ENCODE measurements at regions not wholly inside any gene's neighbourhood (a gene's known extent, or its start where the extent isn't known, plus 50 kb on each side); places are given as distances from the start of the nearest gene placed in this dataset.

DNA sequence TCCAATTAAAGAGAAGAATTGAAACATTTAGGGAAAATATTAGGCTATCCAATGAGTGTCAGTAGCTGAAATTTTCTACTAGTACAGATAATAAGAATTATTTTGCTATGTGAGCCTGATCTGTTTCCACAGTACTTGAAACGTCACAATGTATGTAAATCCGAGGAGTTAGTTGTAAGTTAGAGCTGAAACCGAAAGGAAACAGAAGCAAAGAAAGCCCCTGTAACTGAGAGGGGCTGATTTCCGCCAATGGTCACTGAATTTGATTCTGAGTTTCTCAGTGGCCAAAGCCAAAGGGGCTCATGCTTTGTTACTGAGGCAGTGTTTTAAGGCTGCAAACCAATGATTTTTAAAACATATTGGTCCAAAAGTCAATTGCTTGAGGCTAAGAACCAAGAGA lies 168.3 kb upstream of the DUSP10 start:
- TF ChIP-seq, protein P1, sequence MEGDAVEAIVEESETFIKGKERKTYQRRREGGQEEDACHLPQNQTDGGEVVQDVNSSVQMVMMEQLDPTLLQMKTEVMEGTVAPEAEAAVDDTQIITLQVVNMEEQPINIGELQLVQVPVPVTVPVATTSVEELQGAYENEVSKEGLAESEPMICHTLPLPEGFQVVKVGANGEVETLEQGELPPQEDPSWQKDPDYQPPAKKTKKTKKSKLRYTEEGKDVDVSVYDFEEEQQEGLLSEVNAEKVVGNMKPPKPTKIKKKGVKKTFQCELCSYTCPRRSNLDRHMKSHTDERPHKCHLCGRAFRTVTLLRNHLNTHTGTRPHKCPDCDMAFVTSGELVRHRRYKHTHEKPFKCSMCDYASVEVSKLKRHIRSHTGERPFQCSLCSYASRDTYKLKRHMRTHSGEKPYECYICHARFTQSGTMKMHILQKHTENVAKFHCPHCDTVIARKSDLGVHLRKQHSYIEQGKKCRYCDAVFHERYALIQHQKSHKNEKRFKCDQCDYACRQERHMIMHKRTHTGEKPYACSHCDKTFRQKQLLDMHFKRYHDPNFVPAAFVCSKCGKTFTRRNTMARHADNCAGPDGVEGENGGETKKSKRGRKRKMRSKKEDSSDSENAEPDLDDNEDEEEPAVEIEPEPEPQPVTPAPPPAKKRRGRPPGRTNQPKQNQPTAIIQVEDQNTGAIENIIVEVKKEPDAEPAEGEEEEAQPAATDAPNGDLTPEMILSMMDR (IDR thresholded peaks at IDR 0.05), result no peak
- TF ChIP-seq POLR2A (IDR thresholded peaks at IDR 0.05), result no peak
- no peak for DNase-seq
- Histone ChIP-seq H3K4me3 (replicated peaks in 1 of 3) (no peak overlapping the region), H3K27me3 (no peaks in the 10 kb centered on the region), H3K4me1 (no peaks in the 10 kb centered on the region), H3K36me3 (no peaks in the 10 kb centered on the region), H3K27ac (no peak overlapping the region), H3K9me3 (no peaks in the 10 kb centered on the region)
- intact Hi-C loops (cut with DNase I), result no loop called here
- 84 to 93% methylated on average over 4 of the region's 4 CpGs for WGBS, 2 donors

DNA sequence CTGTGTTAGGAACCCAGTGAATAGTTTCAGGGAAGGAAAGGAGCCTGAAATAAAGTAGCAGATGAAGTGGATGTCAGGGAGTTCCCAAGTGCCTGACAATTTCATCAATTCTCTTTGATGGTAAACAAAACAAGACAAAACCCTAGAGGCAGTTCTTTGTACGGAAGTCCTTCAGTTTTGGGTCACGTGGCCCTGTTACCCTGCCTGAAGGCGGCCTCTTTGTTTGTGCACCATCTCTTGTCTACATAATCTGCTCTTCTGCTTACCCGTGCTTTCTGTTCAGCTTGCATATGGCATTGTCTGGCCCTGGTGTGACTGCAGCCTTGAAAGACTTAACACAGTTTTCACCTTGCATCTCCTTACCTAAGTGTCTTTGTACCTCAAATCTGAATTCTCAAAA lies 166.7 kb upstream of the DUSP10 start:
- Histone ChIP-seq H3K27me3 (no peaks in the 10 kb centered on the region), H3K27ac (no peak overlapping the region), H3K9me3 (no peaks in the 10 kb centered on the region), H3K4me1 (no peaks in the 10 kb centered on the region), H3K4me3 (replicated peaks in 1 of 3) (no peak overlapping the region), H3K36me3 (no peaks in the 10 kb centered on the region)
- WGBS, 2 donors, result 66 to 81% methylated on average over 4 of the region's 4 CpGs
- no peak for DNase-seq
- intact Hi-C loops (cut with DNase I), result no loop called here
- no peak for TF ChIP-seq POLR2A (IDR thresholded peaks at IDR 0.05)
- TF ChIP-seq, protein P1 (IDR thresholded peaks at IDR 0.05), result no peak

DNA sequence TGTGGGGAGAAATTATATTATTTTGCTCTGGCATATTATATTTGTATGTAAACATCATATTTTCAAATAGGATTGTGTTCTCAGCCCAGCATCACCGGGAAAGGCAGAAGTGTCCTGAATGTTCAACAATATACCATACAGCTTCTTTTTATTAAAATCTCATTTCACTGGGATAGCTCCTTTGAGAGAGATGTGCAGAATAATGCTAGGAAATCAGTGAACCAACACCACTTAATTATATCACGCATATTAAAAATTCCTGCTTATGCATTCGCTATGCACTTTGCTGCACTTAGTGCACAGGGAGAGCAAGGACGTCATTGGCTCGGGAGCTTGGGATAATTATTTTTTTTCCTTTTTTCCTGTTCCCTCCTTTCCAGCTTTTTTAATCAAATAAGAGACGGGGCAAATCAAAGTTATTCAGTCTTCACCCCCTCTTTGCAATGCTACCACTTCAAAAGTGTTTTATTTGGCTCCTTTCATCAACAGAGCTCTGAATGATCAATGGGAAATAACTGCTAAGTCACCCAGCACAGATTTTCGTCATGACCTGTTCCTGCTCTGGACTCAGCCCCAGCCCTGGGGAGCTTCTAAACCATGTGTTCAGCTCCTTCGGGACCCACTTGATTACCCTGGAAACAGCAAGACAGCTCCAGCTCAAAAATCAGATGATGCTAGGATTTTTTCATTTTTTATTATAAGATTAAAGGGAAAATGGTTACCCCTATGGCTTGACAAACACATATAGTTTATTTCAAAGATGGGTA lies 165.5 kb upstream of the DUSP10 start:
- no peak overlapping the region for H3K4me3 ChIP-seq (replicated peaks in 1 of 3)
- no peaks in the 10 kb centered on the region for H3K4me1 ChIP-seq
- 77 to 83% methylated on average over 8 of the region's 8 CpGs for WGBS, 2 donors
- H3K36me3 ChIP-seq, result no peaks in the 10 kb centered on the region
- H3K9me3 ChIP-seq, result no peaks in the 10 kb centered on the region
- intact Hi-C loops (cut with DNase I), result no loop called here
- DNase-seq, result no peak
- no peak for TF ChIP-seq POLR2A (IDR thresholded peaks at IDR 0.05)
- TF ChIP-seq, protein P1 (IDR thresholded peaks at IDR 0.05), result no peak
- H3K27ac ChIP-seq, result no peak overlapping the region
- H3K27me3 ChIP-seq, result no peaks in the 10 kb centered on the region

DNA sequence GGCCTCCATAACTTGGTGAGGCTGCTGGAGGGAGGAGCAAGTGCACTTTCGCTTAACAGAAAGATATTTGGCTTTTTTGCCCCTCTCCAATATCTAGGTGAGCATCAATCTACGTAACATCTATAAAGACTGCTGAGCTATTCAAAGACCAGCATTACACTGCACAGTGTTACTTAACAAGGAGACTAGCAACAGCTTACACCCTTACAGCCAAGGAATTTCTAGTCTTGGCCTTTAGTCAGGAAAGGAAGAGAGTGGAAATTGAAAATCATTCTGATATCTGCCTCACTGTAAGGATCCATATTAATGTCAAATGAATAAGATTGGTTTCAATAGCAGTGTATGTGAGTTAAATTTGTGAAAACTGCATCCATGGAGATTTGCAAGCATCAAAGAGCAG lies 163.9 kb upstream of the DUSP10 start:
- Histone ChIP-seq H3K4me1 (no peaks in the 10 kb centered on the region), H3K36me3 (no peaks in the 10 kb centered on the region), H3K9me3 (no peaks in the 10 kb centered on the region), H3K27ac (no peak overlapping the region), H3K27me3 (no peaks in the 10 kb centered on the region), H3K4me3 (replicated peaks in 1 of 3) (no peak overlapping the region)
- no peak for TF ChIP-seq POLR2A (IDR thresholded peaks at IDR 0.05)
- TF ChIP-seq, protein P1 (IDR thresholded peaks at IDR 0.05), result no peak
- intact Hi-C loops (cut with DNase I), result no loop called here
- no peak for DNase-seq
- 39 to 45% methylated on average over 2 of the region's 2 CpGs for WGBS, 2 donors

DNA sequence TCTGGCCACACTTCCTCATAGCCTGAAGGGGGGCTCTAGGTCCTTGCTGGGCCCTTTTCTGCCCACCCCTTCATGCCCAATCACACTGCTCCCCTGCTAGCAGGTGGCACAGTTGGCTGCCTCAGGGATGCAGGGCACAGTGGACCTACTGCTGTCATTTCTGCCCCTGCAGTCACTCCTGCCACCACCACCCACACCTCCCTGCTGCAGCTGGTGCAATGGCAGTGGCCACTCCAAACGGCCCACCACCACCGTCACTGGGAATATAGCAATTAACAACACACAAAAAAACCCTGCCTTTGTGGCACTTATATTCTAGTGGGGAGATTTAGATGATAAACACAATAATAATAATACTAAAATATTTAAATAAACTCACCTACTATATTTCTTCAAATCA lies 162.4 kb upstream of the DUSP10 start:
- no peaks in the 10 kb centered on the region for H3K9me3 ChIP-seq
- DNase-seq, result no peak
- H3K27ac ChIP-seq, result no peak overlapping the region
- 93 to 96% methylated on average over 2 of the region's 2 CpGs for WGBS, 2 donors
- no peak overlapping the region for H3K4me3 ChIP-seq (replicated peaks in 1 of 3)
- TF ChIP-seq, protein P1 (IDR thresholded peaks at IDR 0.05), result no peak
- no peak for TF ChIP-seq POLR2A (IDR thresholded peaks at IDR 0.05)
- H3K4me1 ChIP-seq, result no peaks in the 10 kb centered on the region
- intact Hi-C loops (cut with DNase I), result no loop called here
- no peaks in the 10 kb centered on the region for H3K36me3 ChIP-seq
- H3K27me3 ChIP-seq, result no peaks in the 10 kb centered on the region
